Vagina (tissue), 2 donors: ENCODE measurements at regions not wholly inside any gene's neighbourhood (a gene's known extent, or its start where the extent isn't known, plus 50 kb on each side); places are given as distances from the start of the nearest gene placed in this dataset.

Experiments
- DNase-seq, 2 donors: peaks; one replicate each; pipeline ENCODE4 v3.0.0-alpha.2; 2017; ENCODE audit errors: extremely low spot score in 2 of 2
- H3K27ac ChIP-seq: fragments of 200-600 bp; sonication (generic); one replicate; pipeline ENCODE4 v1.5.1; 2019
- H3K27me3 ChIP-seq: fragments of 200-600 bp; sonication (generic); one replicate; pipeline ENCODE4 v1.5.1; 2019
- H3K36me3 ChIP-seq, 2 donors: fragments of 200-600 bp; sonication (generic); one replicate each; pipeline ENCODE4 v1.5.1; 2017 to 2019
- H3K4me1 ChIP-seq: fragments of 200-600 bp; sonication (generic); one replicate; pipeline ENCODE4 v1.5.1; 2019
- H3K4me3 ChIP-seq, 2 donors: fragments of 200-600 bp; sonication (generic); 1 replicate in 1 of 2; 2 replicates in 1 of 2; pipeline ENCODE4 v1.5.1; 2016 to 2019
- H3K9me3 ChIP-seq: fragments of 200-600 bp; sonication (generic); one replicate; pipeline ENCODE4 v1.5.1; 2019
- POLR2A ChIP-seq, 2 donors: fragments of 450-650 bp; IDR thresholded peaks; one replicate each; pipeline ENCODE4 v1.6.1; 2017; ENCODE audit warnings: antibody characterized with exemption in 2 of 2, mild to moderate bottlenecking in 2 of 2, moderate library complexity in 2 of 2
- POLR2AphosphoS5 ChIP-seq, 2 donors: sonication (generic); formaldehyde crosslinking; IDR thresholded peaks; one replicate each; pipeline ENCODE4 v1.9.0; 2017; ENCODE audit warnings: antibody characterized with exemption in 2 of 2, mild to moderate bottlenecking in 2 of 2, low read depth in 1 of 2; ENCODE audit not compliant: insufficient read depth in 1 of 2
- intact Hi-C: fragments of 100-400 bp; cut with DNase I; formaldehyde crosslinking; loops from one replicate; pipeline ENCODE4 v1.15.1; 2023
- TF ChIP-seq, protein P1 (sequence below), 3 experiments: fragments of 450-650 bp in 2 of 3; fragments of 200-600 bp in 1 of 3; sonication (generic) in 1 of 3; IDR thresholded peaks; one replicate each; pipeline ENCODE4 v1.5.1; 2017 to 2019; ENCODE audit warnings: antibody characterized with exemption in 3 of 3, mild to moderate bottlenecking in 2 of 3, moderate library complexity in 2 of 3

DNA sequence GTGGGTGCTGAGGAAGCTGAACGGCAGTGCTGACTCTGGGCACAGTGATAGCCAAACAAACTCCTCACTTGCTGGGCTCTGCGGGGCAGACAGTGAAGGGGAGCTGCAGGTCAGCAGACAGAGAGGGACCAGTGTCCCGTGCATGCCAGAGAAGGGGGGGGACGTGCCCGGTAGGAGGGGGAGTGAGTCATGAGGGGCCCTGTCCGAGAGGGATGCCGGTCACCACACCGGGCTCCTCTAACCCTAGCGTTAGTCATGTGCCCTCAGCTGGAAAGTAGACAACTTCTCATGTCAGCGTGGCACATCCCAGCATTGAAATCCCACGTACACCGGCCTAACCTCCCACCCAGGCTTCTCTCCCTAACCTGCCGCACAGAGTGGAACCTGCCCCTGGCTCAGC, 117.1 kb upstream of the DPP6 start:
- H3K27ac ChIP-seq = no peak overlapping the region
- TF ChIP-seq POLR2A (IDR thresholded peaks at IDR 0.05) (no peak), POLR2AphosphoS5 (IDR thresholded peaks at IDR 0.05; ENCODE audit: insufficient read depth in 1 of 2, low read depth in 1 of 2) (no peak)
- TF ChIP-seq, protein P1, sequence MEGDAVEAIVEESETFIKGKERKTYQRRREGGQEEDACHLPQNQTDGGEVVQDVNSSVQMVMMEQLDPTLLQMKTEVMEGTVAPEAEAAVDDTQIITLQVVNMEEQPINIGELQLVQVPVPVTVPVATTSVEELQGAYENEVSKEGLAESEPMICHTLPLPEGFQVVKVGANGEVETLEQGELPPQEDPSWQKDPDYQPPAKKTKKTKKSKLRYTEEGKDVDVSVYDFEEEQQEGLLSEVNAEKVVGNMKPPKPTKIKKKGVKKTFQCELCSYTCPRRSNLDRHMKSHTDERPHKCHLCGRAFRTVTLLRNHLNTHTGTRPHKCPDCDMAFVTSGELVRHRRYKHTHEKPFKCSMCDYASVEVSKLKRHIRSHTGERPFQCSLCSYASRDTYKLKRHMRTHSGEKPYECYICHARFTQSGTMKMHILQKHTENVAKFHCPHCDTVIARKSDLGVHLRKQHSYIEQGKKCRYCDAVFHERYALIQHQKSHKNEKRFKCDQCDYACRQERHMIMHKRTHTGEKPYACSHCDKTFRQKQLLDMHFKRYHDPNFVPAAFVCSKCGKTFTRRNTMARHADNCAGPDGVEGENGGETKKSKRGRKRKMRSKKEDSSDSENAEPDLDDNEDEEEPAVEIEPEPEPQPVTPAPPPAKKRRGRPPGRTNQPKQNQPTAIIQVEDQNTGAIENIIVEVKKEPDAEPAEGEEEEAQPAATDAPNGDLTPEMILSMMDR (IDR thresholded peaks at IDR 0.05) = no peak
- DNase-seq = no peak
- no peaks in the 10 kb centered on the region for H3K27me3 ChIP-seq
- intact Hi-C loops = no loop called here
- H3K4me1 ChIP-seq = no peaks in the 10 kb centered on the region
- H3K36me3 ChIP-seq = no peaks in the 10 kb centered on the region
- H3K9me3 ChIP-seq = no peaks in the 10 kb centered on the region
- no peak overlapping the region for H3K4me3 ChIP-seq

DNA sequence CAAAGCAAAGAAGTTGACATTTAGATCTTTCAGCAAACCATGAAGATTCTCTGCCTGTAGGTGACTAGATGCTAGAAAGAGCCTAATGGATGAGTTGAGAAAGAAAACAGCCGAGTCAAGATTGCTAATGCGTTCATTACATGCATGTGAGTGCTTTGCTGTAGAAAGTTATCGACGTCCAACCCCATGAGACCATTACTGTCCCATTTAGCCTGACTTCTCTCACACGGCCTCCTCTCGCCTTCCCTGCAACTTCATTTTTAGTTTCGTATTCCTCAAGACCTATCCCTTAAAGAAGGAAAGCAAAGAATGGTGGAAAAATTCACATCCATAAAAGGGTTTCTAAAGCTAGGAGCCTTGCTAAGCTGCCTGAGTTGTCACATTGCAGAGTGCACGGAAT, 113.7 kb upstream of the DPP6 start:
- H3K27ac ChIP-seq = no peak overlapping the region
- intact Hi-C loops = no loop called here
- no peaks in the 10 kb centered on the region for H3K4me1 ChIP-seq

DNA sequence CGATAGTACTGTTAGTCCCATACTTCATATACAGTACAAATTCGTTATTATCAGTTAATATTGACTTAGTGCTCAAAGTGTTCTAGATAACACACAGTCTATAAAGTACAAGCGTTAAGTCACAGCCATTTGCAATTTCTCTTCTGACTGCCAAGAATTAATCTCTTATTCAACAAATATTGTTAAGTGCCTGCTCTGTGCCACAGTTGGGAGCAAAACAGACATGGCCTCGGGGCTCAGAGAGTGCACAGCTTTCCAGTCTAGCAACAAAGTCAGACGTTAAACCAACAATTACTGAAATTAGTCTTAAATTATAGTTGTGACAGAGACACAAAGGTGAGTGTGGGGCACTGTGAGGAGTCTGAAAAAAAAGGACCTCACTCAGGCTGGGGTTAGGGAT, 113.0 kb upstream of the DPP6 start:
- H3K36me3 ChIP-seq = no peaks in the 10 kb centered on the region
- no peak overlapping the region for H3K4me3 ChIP-seq
- no peaks in the 10 kb centered on the region for H3K4me1 ChIP-seq
- no peaks in the 10 kb centered on the region for H3K9me3 ChIP-seq
- DNase-seq = no peak
- intact Hi-C loops = no loop called here
- TF ChIP-seq POLR2A (IDR thresholded peaks at IDR 0.05) (no peak), POLR2AphosphoS5 (IDR thresholded peaks at IDR 0.05; ENCODE audit: insufficient read depth in 1 of 2, low read depth in 1 of 2) (no peak)
- H3K27ac ChIP-seq = no peak overlapping the region
- H3K27me3 ChIP-seq = no peaks in the 10 kb centered on the region

More for the DNA sequence above, 113.7 kb upstream of the DPP6 start:
- H3K36me3 ChIP-seq = no peaks in the 10 kb centered on the region
- no peak for TF ChIP-seq POLR2AphosphoS5 (IDR thresholded peaks at IDR 0.05; ENCODE audit: insufficient read depth in 1 of 2, low read depth in 1 of 2)
- no peaks in the 10 kb centered on the region for H3K27me3 ChIP-seq
- DNase-seq = no peak
- no peaks in the 10 kb centered on the region for H3K9me3 ChIP-seq
- no peak overlapping the region for H3K4me3 ChIP-seq

DNA sequence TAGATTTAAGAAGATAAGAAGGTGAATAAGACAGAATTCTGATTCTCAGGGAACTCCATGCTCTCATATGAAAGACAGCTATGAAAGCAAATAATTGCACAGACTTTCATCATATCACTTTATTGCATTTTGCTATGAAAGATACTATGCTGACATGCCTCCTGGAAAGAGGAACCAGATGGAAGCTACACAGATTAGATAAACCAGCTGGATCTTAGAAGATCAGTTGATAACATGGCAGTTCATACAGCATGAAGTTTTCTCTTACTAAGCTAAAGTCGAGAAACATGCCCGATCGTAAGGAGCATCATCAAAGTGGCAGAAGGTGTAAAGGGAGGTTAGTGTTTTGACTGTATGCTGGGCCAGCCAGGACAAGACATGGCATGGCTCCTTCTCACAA, 112.5 kb upstream of the DPP6 start:
- Histone ChIP-seq H3K4me3 (no peak overlapping the region), H3K4me1 (no peaks in the 10 kb centered on the region), H3K27ac (no peak overlapping the region), H3K27me3 (no peaks in the 10 kb centered on the region), H3K36me3 (no peaks in the 10 kb centered on the region), H3K9me3 (no peaks in the 10 kb centered on the region)
- TF ChIP-seq POLR2AphosphoS5 (IDR thresholded peaks at IDR 0.05; ENCODE audit: insufficient read depth in 1 of 2, low read depth in 1 of 2) = no peak
- TF ChIP-seq, protein P1 (IDR thresholded peaks at IDR 0.05) = no peak
- TF ChIP-seq POLR2A (IDR thresholded peaks at IDR 0.05) = no peak
- intact Hi-C loops = no loop called here
- no peak for DNase-seq

DNA sequence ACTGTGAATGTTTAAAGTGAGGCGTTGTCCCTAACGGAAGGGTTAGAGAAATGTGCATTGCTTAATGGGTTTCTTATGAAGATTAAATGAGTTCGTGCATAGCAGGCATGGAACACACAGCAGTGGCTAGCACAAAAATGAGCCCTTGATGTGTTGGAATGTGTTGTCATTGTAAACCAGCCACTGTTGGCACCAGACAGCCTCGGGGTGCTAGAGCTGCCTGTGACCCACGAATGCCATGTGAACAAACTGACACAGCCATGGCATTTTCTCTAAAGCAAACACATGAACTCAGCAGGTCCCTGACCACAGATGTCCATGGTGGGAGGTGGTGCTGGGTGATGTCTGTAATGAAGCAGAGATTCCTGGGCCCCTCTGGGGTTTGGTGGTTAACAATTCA, 111.1 kb upstream of the DPP6 start:
- TF ChIP-seq POLR2AphosphoS5 (IDR thresholded peaks at IDR 0.05; ENCODE audit: insufficient read depth in 1 of 2, low read depth in 1 of 2) = no peak
- no peak for TF ChIP-seq POLR2A (IDR thresholded peaks at IDR 0.05)
- TF ChIP-seq, protein P1 (IDR thresholded peaks at IDR 0.05) = no peak
- no peak for DNase-seq
- H3K9me3 ChIP-seq = no peaks in the 10 kb centered on the region
- no peaks in the 10 kb centered on the region for H3K27me3 ChIP-seq
- H3K4me3 ChIP-seq = no peak overlapping the region
- H3K4me1 ChIP-seq = no peaks in the 10 kb centered on the region
- H3K36me3 ChIP-seq = no peaks in the 10 kb centered on the region
- intact Hi-C loops = no loop called here
- H3K27ac ChIP-seq = no peak overlapping the region

DNA sequence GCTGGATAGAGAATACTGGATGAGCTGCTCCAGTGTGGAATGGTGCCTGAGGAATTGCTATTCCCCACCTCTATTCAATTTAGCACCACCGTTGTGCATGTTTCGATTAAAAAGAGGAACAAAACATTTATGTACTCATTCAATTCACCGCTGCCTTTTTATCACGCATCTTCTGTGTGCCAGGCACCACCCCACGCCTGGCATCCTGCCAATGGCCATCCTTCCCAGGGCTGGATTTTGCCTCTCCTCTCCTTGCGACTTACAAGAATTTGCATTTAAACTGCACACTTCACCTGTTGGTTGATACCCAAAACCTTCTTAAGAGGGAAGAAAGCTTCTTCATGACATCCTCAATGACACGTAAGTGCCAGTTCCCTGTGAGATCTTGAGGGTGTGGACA, 110.2 kb upstream of the DPP6 start:
- TF ChIP-seq, protein P1 (IDR thresholded peaks at IDR 0.05) = no peak
- no peak for TF ChIP-seq POLR2A (IDR thresholded peaks at IDR 0.05)
- TF ChIP-seq POLR2AphosphoS5 (IDR thresholded peaks at IDR 0.05; ENCODE audit: insufficient read depth in 1 of 2, low read depth in 1 of 2) = no peak
- no peak for DNase-seq
- Histone ChIP-seq H3K27ac (no peak overlapping the region), H3K4me3 (no peak overlapping the region), H3K27me3 (no peaks in the 10 kb centered on the region), H3K36me3 (no peaks in the 10 kb centered on the region), H3K4me1 (no peaks in the 10 kb centered on the region), H3K9me3 (no peaks in the 10 kb centered on the region)
- intact Hi-C loops = no loop called here
